H9 (cell line): ENCODE measurements at regions not wholly inside any gene's neighbourhood (a gene's known extent, or its start where the extent isn't known, plus 50 kb on each side); places are given as distances from the start of the nearest gene placed in this dataset.

Source experiments
- DNase-seq: peaks from one replicate; pipeline ENCODE4 v3.0.0-alpha.2; 2017
- H2AFZ ChIP-seq: one replicate; pipeline ENCODE4 v1.6.1; 2013; ENCODE audit warnings: mild to moderate bottlenecking, low read length, control low read depth, moderate library complexity
- H2AK5ac ChIP-seq: 2 replicates; pipeline ENCODE4 v1.6.1; 2013; ENCODE audit warnings: low read length, control low read depth, mixed read lengths; ENCODE audit not compliant: insufficient read length
- H2BK120ac ChIP-seq: one replicate; pipeline ENCODE4 v1.6.1; 2013; ENCODE audit warnings: low read depth, mild to moderate bottlenecking, low read length, control low read depth, inconsistent platforms; ENCODE audit not compliant: poor library complexity, severe bottlenecking
- H2BK12ac ChIP-seq: 2 replicates; pipeline ENCODE4 v1.6.1; 2013; ENCODE audit warnings: low read length, control low read depth, mixed read lengths, low read depth; ENCODE audit not compliant: insufficient read length
- H2BK15ac ChIP-seq: 2 replicates; pipeline ENCODE4 v1.6.1; 2013; ENCODE audit warnings: low read depth, low read length, control low read depth
- H2BK20ac ChIP-seq: one replicate; pipeline ENCODE4 v1.6.1; 2013; ENCODE audit warnings: low read depth, mild to moderate bottlenecking, low read length, control low read depth, inconsistent platforms; ENCODE audit not compliant: poor library complexity, severe bottlenecking
- H2BK5ac ChIP-seq: 2 replicates; pipeline ENCODE4 v1.6.1; 2013; ENCODE audit warnings: low read length, control low read depth, mixed read lengths; ENCODE audit not compliant: insufficient read length
- H3K14ac ChIP-seq: 2 replicates; pipeline ENCODE4 v1.6.1; 2013; ENCODE audit warnings: low read length, control low read depth; ENCODE audit not compliant: insufficient read depth
- H3K18ac ChIP-seq: 2 replicates; pipeline ENCODE4 v1.6.1; 2013; ENCODE audit warnings: low read depth, mild to moderate bottlenecking, mixed read lengths, low read length, control low read depth; ENCODE audit not compliant: insufficient read length
- H3K23ac ChIP-seq: 2 replicates; pipeline ENCODE4 v1.6.1; 2013; ENCODE audit warnings: low read length, control low read depth, mixed read lengths, low read depth; ENCODE audit not compliant: insufficient read length
- H3K23me2 ChIP-seq: 2 replicates; pipeline ENCODE4 v1.6.1; 2013; ENCODE audit warnings: low read depth, mild to moderate bottlenecking, mixed read lengths, low read length, control low read depth; ENCODE audit not compliant: insufficient read length, poor library complexity, severe bottlenecking
- H3K27ac ChIP-seq: 2 replicates; pipeline ENCODE4 v1.5.1; 2013; ENCODE audit warnings: low read length, control low read depth, mixed read lengths, low read depth; ENCODE audit not compliant: insufficient read length
- H3K27me3 ChIP-seq: 2 replicates; pipeline ENCODE4 v1.6.1; 2013; ENCODE audit warnings: low read length, control low read depth, inconsistent platforms; ENCODE audit not compliant: insufficient read depth
- H3K4ac ChIP-seq: 2 replicates; pipeline ENCODE4 v1.6.1; 2013; ENCODE audit warnings: low read depth, mild to moderate bottlenecking, control low read depth, inconsistent platforms, low read length, moderate library complexity
- H3K4me1 ChIP-seq: 2 replicates; pipeline ENCODE4 v1.6.1; 2013; ENCODE audit warnings: low read length, control low read depth, inconsistent platforms; ENCODE audit not compliant: insufficient read depth
- H3K4me2 ChIP-seq: 2 replicates; pipeline ENCODE4 v1.6.1; 2013; ENCODE audit warnings: low read length, control low read depth, mixed read lengths; ENCODE audit not compliant: insufficient read length, insufficient read depth
- H3K56ac ChIP-seq: 2 replicates; pipeline ENCODE4 v1.6.1; 2013; ENCODE audit warnings: low read depth, mild to moderate bottlenecking, mixed read lengths, low read length, control low read depth; ENCODE audit not compliant: insufficient read length
- H3K79me1 ChIP-seq: 2 replicates; pipeline ENCODE4 v1.6.1; 2013; ENCODE audit warnings: low read depth, mild to moderate bottlenecking, moderate library complexity, low read length, control low read depth, inconsistent platforms; ENCODE audit not compliant: insufficient read depth, poor library complexity, severe bottlenecking
- H3K79me2 ChIP-seq: 2 replicates; pipeline ENCODE4 v1.6.1; 2013; ENCODE audit warnings: low read length, control low read depth, inconsistent platforms; ENCODE audit not compliant: insufficient read depth
- H3K9ac ChIP-seq: 2 replicates; pipeline ENCODE4 v1.6.1; 2013; ENCODE audit warnings: low read length, control low read depth, mixed read lengths; ENCODE audit not compliant: insufficient read length; ENCODE audit errors: extremely low read depth
- H3K9me3 ChIP-seq: one replicate; pipeline ENCODE4 v1.6.1; 2013; ENCODE audit warnings: low read depth, low read length, inconsistent platforms; ENCODE audit not compliant: control insufficient read depth
- H3T11ph ChIP-seq: one replicate; pipeline ENCODE4 v1.6.1; 2013; ENCODE audit warnings: mild to moderate bottlenecking, low read length, control low read depth, inconsistent platforms
- H4K20me1 ChIP-seq: one replicate; pipeline ENCODE4 v1.6.1; 2013; ENCODE audit not compliant: control insufficient read depth, insufficient read length, insufficient read depth
- H4K5ac ChIP-seq: 2 replicates; pipeline ENCODE4 v1.6.1; 2013; ENCODE audit warnings: low read depth, mild to moderate bottlenecking, mixed read lengths, low read length, control low read depth; ENCODE audit not compliant: insufficient read length
- H4K8ac ChIP-seq: replicated peaks from 2 replicates; pipeline ENCODE4 v1.6.1; 2013; ENCODE audit warnings: low read length, control low read depth, mixed read lengths, low read depth; ENCODE audit not compliant: insufficient read length
- H4K91ac ChIP-seq: 2 replicates; pipeline ENCODE4 v1.6.1; 2013; ENCODE audit warnings: low read depth, mild to moderate bottlenecking, moderate library complexity, mixed read lengths, low read length, control low read depth; ENCODE audit not compliant: insufficient read length
- H3K27ac Mint-ChIP-seq, 3 experiments: 2 replicates in 2 of 3; 3 replicates in 1 of 3; pipeline ENCODE4 v1.8.0; 2020 to 2021; ENCODE audit warnings: mixed read lengths in 3 of 3, mild to moderate bottlenecking in 1 of 3, moderate library complexity in 1 of 3
- H3K27me3 Mint-ChIP-seq: 2 replicates; pipeline ENCODE4 v1.8.0; 2021; ENCODE audit warnings: low read depth, mild to moderate bottlenecking, moderate library complexity, mixed read lengths
- H3K36me3 Mint-ChIP-seq, 3 experiments: 2 replicates in 2 of 3; 3 replicates in 1 of 3; pipeline ENCODE4 v1.8.0; 2020 to 2021; ENCODE audit warnings: low read depth in 3 of 3, mixed read lengths in 3 of 3; ENCODE audit not compliant: insufficient read depth in 1 of 3
- H3K4me1 Mint-ChIP-seq, 2 experiments: 2 replicates each; pipeline ENCODE4 v1.8.0; 2020; ENCODE audit warnings: mixed read lengths in 2 of 2
- H3K4me3 Mint-ChIP-seq, 2 experiments: 2 replicates in 1 of 2; 3 replicates in 1 of 2; pipeline ENCODE4 v1.8.0; 2020 to 2021; ENCODE audit warnings: mild to moderate bottlenecking in 2 of 2, mixed read lengths in 2 of 2, moderate library complexity in 1 of 2
- H3K9me3 Mint-ChIP-seq, 2 experiments: 2 replicates in 1 of 2; 3 replicates in 1 of 2; pipeline ENCODE4 v1.8.0; 2020; ENCODE audit warnings: mild to moderate bottlenecking in 2 of 2, mixed read lengths in 2 of 2, moderate library complexity in 1 of 2
- WGBS: extraction: QIAGEN DNeasy Blood & Tissue Kit; methylation state at CpG from one replicate; pipeline ENCODE4 v1.1.7; 2013; ENCODE audit warnings: missing lambda C conversion rate, low lambda C conversion rate, mixed read lengths; ENCODE audit not compliant: insufficient read length; ENCODE audit errors: extremely low coverage; 5-methylcytosine and 5-hydroxymethylcytosine counted together
- TF ChIP-seq, protein P1 (sequence below): fragments of 200-600 bp; sonication (generic); conservative IDR thresholded peaks from 3 replicates; pipeline ENCODE4 v1.8.0; 2021; ENCODE audit warnings: antibody characterized with exemption, mild to moderate bottlenecking

DNA sequence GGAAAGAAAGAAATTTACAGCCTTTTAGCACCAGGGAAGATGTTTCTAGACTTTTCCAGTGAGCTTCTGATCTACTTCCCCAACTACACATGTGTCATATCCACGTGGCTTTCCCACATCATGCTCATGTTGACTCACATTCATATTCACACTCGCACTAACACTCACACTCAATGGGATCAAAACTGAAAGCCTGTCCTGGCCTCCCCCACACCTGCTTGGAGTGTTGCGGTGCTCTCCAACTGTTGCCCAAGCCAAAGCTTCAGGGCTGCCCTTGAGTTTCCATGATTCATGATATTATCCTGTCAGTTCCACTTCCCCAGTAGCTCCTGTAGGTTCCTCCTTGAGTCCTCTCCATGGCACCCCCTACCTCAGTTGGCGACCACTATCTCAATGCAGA is 444.4 kb downstream of the GATA3 start:
- Histone ChIP-seq H3K23ac (no peak overlapping the region), H2BK20ac (no peak overlapping the region), H2AK5ac (no peak overlapping the region), H3K4me1 (peaks cover 4% of the 10 kb centered on the region; the same call in 1 of the 2 replicates), H3K79me2 (no peaks in the 10 kb centered on the region), H3K23me2 (no peaks in the 10 kb centered on the region), H2BK5ac (no peak overlapping the region), H4K5ac (no peak overlapping the region), H4K91ac (no peak overlapping the region), H3K9me3 (no peaks in the 10 kb centered on the region), H3K14ac (no peak overlapping the region), H4K20me1 (no peaks in the 10 kb centered on the region), H2BK12ac (no peak overlapping the region), H3K4me2 (no peak overlapping the region), H2AFZ (no peak overlapping the region), H2BK120ac (no peak overlapping the region), H3T11ph (no peak overlapping the region), H3K79me1 (no peaks in the 10 kb centered on the region), H3K18ac (no peak overlapping the region), H3K4ac (no peak overlapping the region), H3K27ac (no peak overlapping the region), H3K56ac (no peak overlapping the region), H2BK15ac (no peak overlapping the region), H3K9ac (no peak overlapping the region), H3K27me3 (no peaks in the 10 kb centered on the region), H4K8ac (no peak overlapping the region)
- Mint-ChIP-seq H3K4me1 (peaks cover 27 to 32% of the 10 kb centered on the region in 2 experiments), H3K27me3 (peaks cover 5% of the 10 kb centered on the region; the same call in 1 of the 2 replicates), H3K27ac (no peak overlapping the region; a peak in 1 of 7 replicates), H3K9me3 (no peaks in the 10 kb centered on the region; a peak in 1 of 5 replicates), H3K4me3 (no peak overlapping the region), H3K36me3 (no peaks in the 10 kb centered on the region)
- WGBS = no CpG with 5 or more reads among the region's 4 CpGs
- no peak for DNase-seq
- TF ChIP-seq, protein P1, sequence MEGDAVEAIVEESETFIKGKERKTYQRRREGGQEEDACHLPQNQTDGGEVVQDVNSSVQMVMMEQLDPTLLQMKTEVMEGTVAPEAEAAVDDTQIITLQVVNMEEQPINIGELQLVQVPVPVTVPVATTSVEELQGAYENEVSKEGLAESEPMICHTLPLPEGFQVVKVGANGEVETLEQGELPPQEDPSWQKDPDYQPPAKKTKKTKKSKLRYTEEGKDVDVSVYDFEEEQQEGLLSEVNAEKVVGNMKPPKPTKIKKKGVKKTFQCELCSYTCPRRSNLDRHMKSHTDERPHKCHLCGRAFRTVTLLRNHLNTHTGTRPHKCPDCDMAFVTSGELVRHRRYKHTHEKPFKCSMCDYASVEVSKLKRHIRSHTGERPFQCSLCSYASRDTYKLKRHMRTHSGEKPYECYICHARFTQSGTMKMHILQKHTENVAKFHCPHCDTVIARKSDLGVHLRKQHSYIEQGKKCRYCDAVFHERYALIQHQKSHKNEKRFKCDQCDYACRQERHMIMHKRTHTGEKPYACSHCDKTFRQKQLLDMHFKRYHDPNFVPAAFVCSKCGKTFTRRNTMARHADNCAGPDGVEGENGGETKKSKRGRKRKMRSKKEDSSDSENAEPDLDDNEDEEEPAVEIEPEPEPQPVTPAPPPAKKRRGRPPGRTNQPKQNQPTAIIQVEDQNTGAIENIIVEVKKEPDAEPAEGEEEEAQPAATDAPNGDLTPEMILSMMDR = no peak
